ENCODE measurements at regions not wholly inside any gene's neighbourhood (a gene's known extent, or its start where the extent isn't known, plus 50 kb on each side); places are given as distances from the start of the nearest gene placed in this dataset.

GRCh38 chr3:40637906-40638305 lies 113.1 kb downstream of the ZNF621 start:
- no peak for DNase-seq (ENCODE audit: extremely low read depth in 1 of 11, low read depth in 9 of 11, low spot score in 4 of 11)

GRCh38 chr3:40639006-40639405 lies 114.2 kb downstream of the ZNF621 start:
- no peak for DNase-seq (ENCODE audit: extremely low read depth in 1 of 11, low read depth in 9 of 11, low spot score in 4 of 11)

- no peak for DNase-seq (ENCODE audit: extremely low read depth in 1 of 11, low read depth in 9 of 11, low spot score in 4 of 11)
Observed at GRCh38 chr3:40642812-40643211, 118.1 kb downstream of the ZNF621 start.

GRCh38 chr3:40645883-40646282 lies 121.1 kb downstream of the ZNF621 start:
- no peak for DNase-seq (ENCODE audit: extremely low read depth in 1 of 11, low read depth in 9 of 11, low spot score in 4 of 11)

- DNase-seq (ENCODE audit: extremely low read depth in 1 of 11, low read depth in 9 of 11, low spot score in 4 of 11): no peak
Observed at GRCh38 chr3:40649346-40649745, 124.6 kb downstream of the ZNF621 start.

- DNase-seq (ENCODE audit: extremely low read depth in 1 of 11, low read depth in 9 of 11, low spot score in 4 of 11): no peak
Observed at GRCh38 chr3:40652072-40652471, 127.3 kb downstream of the ZNF621 start.

GRCh38 chr3:40653001-40653400 lies 128.2 kb downstream of the ZNF621 start:
- DNase-seq (ENCODE audit: extremely low read depth in 1 of 11, low read depth in 9 of 11, low spot score in 4 of 11): no peak

- no peak for DNase-seq (ENCODE audit: extremely low read depth in 1 of 11, low read depth in 9 of 11, low spot score in 4 of 11)
Observed at GRCh38 chr3:40653878-40654277, 129.1 kb downstream of the ZNF621 start.

GRCh38 chr3:40655551-40655950 lies 130.8 kb downstream of the ZNF621 start:
- no peak for DNase-seq (ENCODE audit: extremely low read depth in 1 of 11, low read depth in 9 of 11, low spot score in 4 of 11)

GRCh38 chr3:40657623-40658022 lies 132.9 kb downstream of the ZNF621 start:
- no peak for DNase-seq (ENCODE audit: extremely low read depth in 1 of 11, low read depth in 9 of 11, low spot score in 4 of 11)

GRCh38 chr3:40658305-40658704 lies 133.5 kb downstream of the ZNF621 start:
- no peak for DNase-seq (ENCODE audit: extremely low read depth in 1 of 11, low read depth in 9 of 11, low spot score in 4 of 11)

DNA sequence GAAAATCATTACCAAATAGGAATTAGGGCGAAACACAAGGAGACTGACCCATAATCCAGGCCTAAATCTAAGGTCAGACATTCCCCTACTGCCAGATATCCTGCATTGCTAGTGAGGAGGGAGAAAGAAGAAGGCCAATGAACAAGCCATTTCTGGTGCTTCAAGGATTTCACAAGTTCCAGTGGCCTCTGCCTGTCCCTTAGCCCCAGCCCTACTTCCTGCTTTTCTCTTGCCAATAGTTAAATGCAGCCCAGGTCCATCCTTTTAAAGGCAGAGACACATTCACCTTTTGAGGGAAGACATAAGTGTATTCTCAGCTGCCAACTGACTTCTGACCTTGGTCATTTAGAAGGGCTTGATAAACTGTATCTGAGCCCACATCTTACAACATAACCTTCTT lies 135.8 kb downstream of the ZNF621 start:
- no peak for DNase-seq (ENCODE audit: extremely low read depth in 1 of 11, low read depth in 9 of 11, low spot score in 4 of 11)

DNA sequence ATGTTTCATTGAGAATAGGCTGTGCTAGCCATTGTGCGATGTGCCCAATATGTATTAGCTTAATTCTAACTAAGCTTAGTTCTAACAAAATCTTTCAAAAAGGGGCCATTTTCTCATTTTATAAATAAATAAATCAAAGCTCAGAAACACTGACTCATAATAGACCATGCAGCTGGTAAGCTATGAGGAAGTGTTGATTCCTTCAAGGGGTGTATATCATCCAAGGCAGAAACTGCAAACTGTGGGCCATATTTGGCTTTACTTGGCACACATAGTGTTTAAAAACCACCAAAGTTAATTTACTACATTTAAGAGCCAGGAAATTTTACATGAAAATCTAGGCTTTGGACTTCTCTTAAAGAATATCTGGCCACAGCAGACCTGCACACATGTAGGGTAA lies 136.5 kb downstream of the ZNF621 start:
- DNase-seq (ENCODE audit: extremely low read depth in 1 of 11, low read depth in 9 of 11, low spot score in 4 of 11): no peak

DNA sequence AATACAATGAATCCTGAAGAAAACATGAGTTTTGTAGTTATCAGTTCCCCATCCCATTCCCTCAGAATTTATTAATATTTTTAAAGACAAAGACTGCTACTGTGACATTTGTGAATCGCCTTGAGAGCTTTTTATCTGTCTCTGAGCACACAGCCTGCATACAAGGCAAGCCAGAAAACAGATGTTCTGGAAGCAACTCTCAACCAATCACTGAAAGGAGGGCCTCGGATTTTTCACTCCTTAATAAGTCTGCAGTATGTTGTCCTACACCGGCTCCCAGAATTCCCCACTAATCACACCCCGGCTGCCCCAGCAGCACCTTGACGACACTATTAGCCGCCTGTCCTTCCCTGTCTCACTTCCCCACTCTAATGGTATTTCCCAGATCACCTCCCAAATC lies 138.5 kb downstream of the ZNF621 start:
- no peak for DNase-seq (ENCODE audit: extremely low read depth in 1 of 11, low read depth in 9 of 11, low spot score in 4 of 11)

DNA sequence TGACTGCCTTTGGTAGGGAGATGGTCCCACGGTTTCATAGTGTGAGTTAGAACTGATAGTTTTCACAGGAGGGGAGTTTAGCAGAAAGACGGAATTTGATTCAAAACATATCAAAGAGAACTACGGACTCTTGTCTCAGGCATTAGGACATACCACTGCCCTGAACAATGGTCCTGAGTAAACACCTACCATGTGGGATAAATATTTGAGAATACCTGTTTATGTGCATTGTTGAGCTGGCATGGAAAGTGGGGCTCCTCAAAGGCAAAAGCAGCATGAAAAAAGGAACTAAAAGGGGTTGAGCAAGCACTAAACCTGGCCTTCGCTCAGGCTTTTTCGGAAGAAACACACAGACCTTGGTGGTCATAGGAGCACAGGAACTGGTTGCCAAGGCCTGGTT lies 144.4 kb downstream of the ZNF621 start:
- no peak for DNase-seq (ENCODE audit: extremely low read depth in 1 of 11, low read depth in 9 of 11, low spot score in 4 of 11)

DNA sequence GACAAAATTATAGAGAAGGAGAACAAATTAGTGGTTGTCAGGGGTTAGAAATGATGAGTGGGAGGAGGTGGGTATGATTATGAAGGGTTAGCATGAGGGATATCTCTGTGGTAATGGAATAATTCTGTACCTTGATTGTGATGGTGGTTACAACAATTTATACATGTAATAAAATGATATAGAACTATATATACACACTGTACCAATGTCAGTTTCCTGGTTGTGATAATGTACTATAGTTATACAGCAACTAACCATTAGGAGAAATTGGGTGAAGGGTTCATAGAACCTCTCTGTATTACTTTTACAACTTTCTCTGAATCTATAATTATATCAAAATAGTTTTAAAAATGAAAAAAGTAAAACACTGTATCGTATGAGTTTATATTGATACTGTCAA lies 148.1 kb downstream of the ZNF621 start:
- DNase-seq (ENCODE audit: extremely low read depth in 1 of 11, low read depth in 9 of 11, low spot score in 4 of 11): no peak

GRCh38 chr3:40677321-40677720 lies 152.6 kb downstream of the ZNF621 start:
- DNase-seq (ENCODE audit: extremely low read depth in 1 of 11, low read depth in 9 of 11, low spot score in 4 of 11): no peak

DNA sequence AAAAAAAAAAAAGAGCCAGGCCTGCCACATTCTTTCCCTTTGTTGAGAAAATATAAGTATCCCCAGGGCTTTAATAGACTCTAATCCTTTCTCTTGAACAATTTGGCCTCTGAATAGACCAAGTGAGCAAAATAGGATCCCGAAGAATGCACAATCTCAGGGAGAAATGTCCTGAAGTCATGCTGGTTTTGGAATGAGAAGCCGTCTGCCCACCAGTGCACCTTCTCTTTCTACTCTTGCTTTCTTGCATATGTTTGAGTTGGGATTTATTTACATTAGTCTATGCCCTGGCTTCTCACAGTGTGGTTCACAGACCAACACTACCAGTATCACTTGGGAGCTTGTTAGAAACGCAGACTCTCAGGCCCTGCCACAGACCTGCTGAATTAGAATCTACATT lies 153.0 kb downstream of the ZNF621 start:
- no peak for DNase-seq (ENCODE audit: extremely low read depth in 1 of 11, low read depth in 9 of 11, low spot score in 4 of 11)

DNA sequence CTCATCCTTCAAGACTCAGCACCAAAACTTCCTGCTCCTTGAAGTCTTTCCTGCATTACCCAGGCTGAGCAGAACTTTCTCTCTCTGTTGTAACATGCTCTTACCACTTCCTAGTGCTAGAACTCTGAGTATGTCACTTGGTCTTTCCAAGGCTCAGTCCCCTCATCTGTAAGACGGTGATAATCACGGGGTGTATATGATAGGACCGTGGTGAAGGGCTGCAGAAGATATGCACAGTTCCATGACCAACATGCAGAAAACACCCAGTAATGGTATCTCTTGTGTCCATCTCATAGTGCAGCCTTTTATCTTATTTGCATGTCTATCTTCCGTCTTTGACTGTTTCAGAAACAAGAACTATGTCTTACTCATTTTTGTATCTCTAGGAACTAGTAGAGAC lies 154.5 kb downstream of the ZNF621 start:
- DNase-seq (ENCODE audit: extremely low read depth in 1 of 11, low read depth in 9 of 11, low spot score in 4 of 11): no peak

DNA sequence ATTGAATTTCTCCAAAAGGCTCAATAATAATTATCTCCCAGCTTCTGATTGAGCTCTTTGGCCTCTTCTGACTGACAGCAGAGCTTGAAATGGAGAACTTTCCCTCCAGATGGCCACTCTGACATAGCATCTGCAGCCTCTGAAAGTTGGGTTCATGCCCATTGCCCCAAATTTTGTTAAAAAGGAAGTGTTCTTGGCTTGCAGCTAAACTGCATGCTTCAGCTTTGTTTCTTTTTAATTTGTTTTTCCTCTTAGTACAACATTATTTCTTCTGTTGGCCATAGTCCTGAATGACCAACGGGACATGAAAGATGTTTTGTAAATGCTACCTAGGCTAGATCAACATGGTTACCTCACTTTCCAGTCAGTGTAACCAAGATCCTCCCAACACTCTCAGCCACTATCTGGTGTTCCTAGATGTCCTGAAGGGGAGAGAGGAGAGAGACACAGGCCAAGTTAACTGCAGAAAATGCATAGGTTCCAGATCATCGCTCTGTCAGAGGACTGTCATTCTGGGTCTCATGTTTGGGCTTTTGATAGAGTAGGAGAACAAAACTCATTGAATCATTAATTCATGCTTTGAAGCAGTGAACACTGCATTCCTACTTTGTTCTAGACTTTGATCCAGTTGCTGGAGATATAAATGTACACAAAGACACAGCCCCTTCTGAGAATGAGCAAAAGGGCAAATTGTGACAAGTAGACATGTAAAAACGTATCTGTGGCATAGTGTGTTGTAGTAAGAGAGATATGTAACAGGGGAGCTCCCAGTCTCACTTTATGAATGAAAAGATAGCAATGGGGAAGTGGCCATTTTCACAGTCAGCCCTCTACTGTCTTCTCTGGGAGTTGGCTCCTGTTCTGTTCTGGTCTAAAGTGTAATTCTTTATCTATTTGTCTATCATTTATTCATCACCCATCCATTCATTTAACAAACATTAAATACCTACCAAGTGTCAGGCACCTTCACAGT lies 156.2 kb downstream of the ZNF621 start:
- DNase-seq (ENCODE audit: extremely low read depth in 1 of 11, low read depth in 9 of 11, low spot score in 4 of 11): no peak

DNA sequence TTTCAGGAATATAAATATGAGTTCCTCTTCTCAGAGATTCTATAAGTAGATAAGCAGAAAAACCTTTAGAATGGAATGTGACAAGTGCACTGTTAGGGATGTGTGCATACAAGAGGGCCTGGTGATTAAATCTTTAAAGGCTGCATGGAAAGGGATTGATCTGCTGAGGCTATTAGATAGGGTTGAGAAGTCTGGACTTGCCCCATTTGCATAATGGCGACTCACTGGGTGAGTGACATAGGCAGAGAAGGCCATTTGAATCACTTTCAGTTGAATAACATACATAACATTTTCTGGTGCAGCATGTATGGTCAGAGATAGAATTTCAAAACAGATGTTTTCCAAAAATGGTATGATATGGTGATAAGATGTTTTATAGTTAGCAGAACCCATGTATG lies 156.9 kb downstream of the ZNF621 start:
- no peak for DNase-seq (ENCODE audit: extremely low read depth in 1 of 11, low read depth in 9 of 11, low spot score in 4 of 11)

Measured in renal cortex interstitium (tissue), 11 donors.